Activated T-cell treated with anti-CD3 and anti-CD28 coated beads, Interleukin-2, amount 50 U/mL, for 24 hours (primary cell): ENCODE measurements at regions not wholly inside any gene's neighbourhood (a gene's known extent, or its start where the extent isn't known, plus 50 kb on each side); places are given as distances from the start of the nearest gene placed in this dataset.

Experiments
- DNase-seq: peaks from one replicate; pipeline ENCODE4 v3.0.0-alpha.2; 2020
- H3K27ac Mint-ChIP-seq: 2 replicates; pipeline ENCODE4 v1.8.0; 2020; ENCODE audit warnings: mild to moderate bottlenecking, mixed read lengths
- H3K27me3 Mint-ChIP-seq: 2 replicates; pipeline ENCODE4 v1.8.0; 2020; ENCODE audit warnings: mixed read lengths
- H3K36me3 Mint-ChIP-seq: 2 replicates; pipeline ENCODE4 v1.8.0; 2020; ENCODE audit warnings: low read depth, mixed read lengths
- H3K4me1 Mint-ChIP-seq: 2 replicates; pipeline ENCODE4 v1.8.0; 2020; ENCODE audit warnings: low read depth, mixed read lengths
- H3K4me3 Mint-ChIP-seq: 2 replicates; pipeline ENCODE4 v1.8.0; 2020; ENCODE audit warnings: mild to moderate bottlenecking, moderate library complexity, mixed read lengths
- H3K9me3 Mint-ChIP-seq: 2 replicates; pipeline ENCODE4 v1.8.0; 2020; ENCODE audit warnings: mixed read lengths

GRCh38 chr1:228863776-228864175, 128.5 kb downstream of the RHOU start:
- Mint-ChIP-seq H3K27ac (no peak overlapping the region), H3K4me3 (no peak overlapping the region), H3K36me3 (no peaks in the 10 kb centered on the region), H3K27me3 (peaks cover 5% of the 10 kb centered on the region), H3K4me1 (peaks cover 29% of the 10 kb centered on the region), H3K9me3 (no peaks in the 10 kb centered on the region)
- DNase-seq, result no peak

DNA sequence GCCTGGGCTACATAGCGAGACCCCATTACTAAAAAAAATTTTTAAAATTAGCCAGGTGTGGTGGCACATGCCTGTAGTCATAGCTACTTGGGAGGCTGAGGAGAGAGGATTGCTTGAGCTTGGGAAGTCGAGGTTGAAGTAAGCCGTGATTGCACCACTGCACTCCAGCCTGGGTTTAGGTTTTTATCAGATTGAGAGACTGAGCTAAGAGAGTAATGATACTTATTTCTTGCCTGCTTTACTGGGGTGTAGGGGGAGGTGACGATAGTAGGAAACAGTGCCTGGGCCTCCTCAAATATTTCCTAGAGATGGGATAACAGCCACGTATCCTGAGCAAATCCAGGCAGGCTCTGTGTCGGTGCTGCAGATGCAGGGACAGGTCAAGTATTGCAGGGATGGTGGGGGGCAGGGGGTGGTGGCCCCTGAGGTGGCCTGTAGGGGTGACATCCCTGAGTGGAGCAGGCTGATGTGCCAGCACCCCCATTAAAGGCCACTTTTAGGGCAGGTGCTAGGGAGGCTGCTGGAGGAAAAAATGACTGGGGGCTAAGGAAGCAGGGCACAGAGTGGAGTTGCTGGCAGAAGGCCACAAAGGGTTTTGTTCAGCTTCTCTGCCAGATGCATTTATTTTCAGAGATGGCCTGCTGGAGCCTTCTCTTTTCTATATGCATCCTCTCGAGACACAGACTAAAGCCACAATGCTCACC, 130.5 kb downstream of the RHOU start:
- Mint-ChIP-seq H3K9me3 (no peaks in the 10 kb centered on the region), H3K36me3 (no peaks in the 10 kb centered on the region), H3K27ac (no peak overlapping the region), H3K27me3 (no peaks in the 10 kb centered on the region), H3K4me3 (no peak overlapping the region), H3K4me1 (peaks cover 29% of the 10 kb centered on the region)
- no peak for DNase-seq

- no peak for DNase-seq
- no peaks in the 10 kb centered on the region for H3K36me3 Mint-ChIP-seq
- no peaks in the 10 kb centered on the region for H3K9me3 Mint-ChIP-seq
- H3K27ac Mint-ChIP-seq, result no peak overlapping the region
- H3K4me1 Mint-ChIP-seq, result peaks cover 23% of the 10 kb centered on the region
- no peak overlapping the region for H3K4me3 Mint-ChIP-seq
- H3K27me3 Mint-ChIP-seq, result no peaks in the 10 kb centered on the region
Measured at GRCh38 chr1:228866468-228866867, 131.2 kb downstream of the RHOU start.

DNA sequence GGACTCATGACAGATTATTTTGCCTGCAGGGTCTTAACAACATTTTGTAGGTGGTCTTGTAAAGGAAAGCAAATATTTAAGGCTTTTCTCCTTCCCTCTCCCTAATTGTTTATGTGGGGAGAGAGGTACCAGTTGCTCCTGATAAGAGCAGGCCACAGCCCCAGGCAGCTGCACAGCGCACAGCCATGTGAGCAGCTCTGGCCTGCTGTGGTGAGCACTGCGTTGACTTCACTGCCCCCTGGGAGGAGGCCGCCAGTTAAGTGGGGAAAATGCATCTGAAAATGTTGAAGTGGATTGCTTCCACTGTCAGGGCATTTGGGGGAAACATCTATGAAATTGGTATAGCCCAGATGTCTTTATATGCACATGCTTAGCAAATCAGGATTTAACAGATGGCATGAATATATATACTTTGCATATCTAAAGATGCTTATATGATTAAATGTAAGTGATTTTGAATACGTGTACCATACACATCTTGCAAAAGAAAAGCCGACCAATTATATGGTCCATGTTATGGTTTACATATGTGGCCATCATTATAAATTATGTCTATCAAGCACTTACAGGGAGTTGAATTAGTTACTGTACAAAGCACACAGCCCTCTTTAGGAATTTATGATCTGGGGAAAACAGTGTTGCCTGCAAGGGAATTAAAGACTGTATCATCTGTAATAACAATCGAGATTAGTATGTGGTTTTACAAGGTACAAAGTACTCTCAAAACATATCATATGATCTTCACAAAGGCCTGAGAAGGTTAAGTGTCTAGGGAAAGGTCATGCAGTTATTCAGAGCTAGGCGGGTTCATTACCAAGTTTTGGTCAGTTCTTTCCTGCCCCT, 132.1 kb downstream of the RHOU start:
- Mint-ChIP-seq H3K27ac (no peak overlapping the region), H3K4me1 (peaks cover 17% of the 10 kb centered on the region), H3K4me3 (no peak overlapping the region), H3K9me3 (no peaks in the 10 kb centered on the region), H3K36me3 (no peaks in the 10 kb centered on the region), H3K27me3 (no peaks in the 10 kb centered on the region)
- DNase-seq, result no peak

DNA sequence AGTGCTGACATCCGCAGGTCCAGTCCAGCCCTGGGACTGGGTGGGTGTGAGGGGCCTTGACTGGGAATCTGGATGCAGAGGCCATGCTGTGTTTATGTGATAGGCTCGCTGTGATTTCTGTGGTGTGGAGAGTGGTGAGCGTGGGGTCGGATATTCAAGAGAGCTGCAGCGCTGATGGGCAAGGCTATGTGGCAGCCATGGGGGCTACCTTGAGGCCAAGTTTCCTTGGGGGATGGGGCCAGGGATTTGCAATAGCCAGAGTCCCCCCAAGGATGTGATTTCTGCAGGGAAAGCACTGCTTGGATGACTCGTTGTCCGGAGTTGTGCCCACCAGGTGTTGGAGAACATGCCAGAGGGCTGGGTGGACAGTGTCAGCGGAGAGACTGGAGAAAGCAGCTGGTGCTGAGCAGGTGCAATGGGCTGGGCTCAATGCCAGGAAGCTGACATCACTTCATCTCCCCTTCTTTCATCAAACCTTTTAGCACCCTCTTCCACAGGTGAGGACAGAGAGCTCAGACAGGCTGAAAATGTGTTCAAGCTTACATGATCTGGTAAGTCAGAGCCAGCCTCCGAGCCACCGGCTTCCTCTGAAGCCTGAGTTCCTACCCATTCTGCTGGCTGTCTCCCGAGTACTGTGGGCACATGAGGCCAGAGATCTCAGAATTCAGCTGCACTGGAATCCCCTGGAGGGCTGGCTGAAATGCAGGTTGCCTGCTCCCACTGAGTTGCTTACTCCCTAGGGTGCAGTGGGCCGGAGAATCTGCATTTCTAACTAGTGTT, 132.9 kb downstream of the RHOU start:
- H3K9me3 Mint-ChIP-seq, result no peaks in the 10 kb centered on the region
- no peaks in the 10 kb centered on the region for H3K36me3 Mint-ChIP-seq
- H3K4me3 Mint-ChIP-seq, result no peak overlapping the region
- no peaks in the 10 kb centered on the region for H3K27me3 Mint-ChIP-seq
- DNase-seq, result no peak
- peaks cover 15% of the 10 kb centered on the region for H3K4me1 Mint-ChIP-seq
- no peak overlapping the region for H3K27ac Mint-ChIP-seq

- no peak overlapping the region for H3K4me3 Mint-ChIP-seq
- no peak for DNase-seq
- peaks cover 9% of the 10 kb centered on the region for H3K4me1 Mint-ChIP-seq
- H3K36me3 Mint-ChIP-seq, result no peaks in the 10 kb centered on the region
- no peak overlapping the region for H3K27ac Mint-ChIP-seq
- no peaks in the 10 kb centered on the region for H3K27me3 Mint-ChIP-seq
- no peaks in the 10 kb centered on the region for H3K9me3 Mint-ChIP-seq
Measured at GRCh38 chr1:228868731-228869024, 133.4 kb downstream of the RHOU start.

DNA sequence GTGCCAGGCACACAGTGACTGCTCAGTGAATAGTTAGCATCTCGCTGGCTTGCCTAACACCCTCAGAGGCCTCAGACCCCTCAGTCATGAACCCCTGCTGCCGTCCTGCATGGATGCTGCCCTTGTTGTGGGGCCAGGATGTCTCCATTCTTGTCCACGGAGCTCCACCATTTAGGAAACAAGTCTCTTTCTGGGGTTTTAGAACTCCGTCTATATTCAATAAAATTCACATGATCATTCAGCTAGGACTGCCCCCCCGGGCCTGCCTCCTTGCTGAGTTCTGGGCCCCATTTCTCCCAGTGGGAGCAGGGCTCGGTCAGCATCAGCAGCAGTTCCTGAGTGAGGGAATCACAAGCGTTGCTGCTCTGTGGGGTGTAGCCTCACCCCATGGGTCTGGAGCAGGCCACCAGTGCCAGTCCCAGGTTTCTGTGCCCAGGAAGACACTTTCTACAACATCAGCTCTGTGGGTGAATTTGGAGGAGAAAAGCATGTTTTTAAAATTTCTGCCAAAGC, 134.1 kb downstream of the RHOU start:
- Mint-ChIP-seq H3K27ac (no peak overlapping the region), H3K4me1 (peaks cover 3% of the 10 kb centered on the region), H3K4me3 (no peak overlapping the region), H3K27me3 (no peaks in the 10 kb centered on the region), H3K36me3 (no peaks in the 10 kb centered on the region), H3K9me3 (no peaks in the 10 kb centered on the region)
- DNase-seq, result no peak

DNA sequence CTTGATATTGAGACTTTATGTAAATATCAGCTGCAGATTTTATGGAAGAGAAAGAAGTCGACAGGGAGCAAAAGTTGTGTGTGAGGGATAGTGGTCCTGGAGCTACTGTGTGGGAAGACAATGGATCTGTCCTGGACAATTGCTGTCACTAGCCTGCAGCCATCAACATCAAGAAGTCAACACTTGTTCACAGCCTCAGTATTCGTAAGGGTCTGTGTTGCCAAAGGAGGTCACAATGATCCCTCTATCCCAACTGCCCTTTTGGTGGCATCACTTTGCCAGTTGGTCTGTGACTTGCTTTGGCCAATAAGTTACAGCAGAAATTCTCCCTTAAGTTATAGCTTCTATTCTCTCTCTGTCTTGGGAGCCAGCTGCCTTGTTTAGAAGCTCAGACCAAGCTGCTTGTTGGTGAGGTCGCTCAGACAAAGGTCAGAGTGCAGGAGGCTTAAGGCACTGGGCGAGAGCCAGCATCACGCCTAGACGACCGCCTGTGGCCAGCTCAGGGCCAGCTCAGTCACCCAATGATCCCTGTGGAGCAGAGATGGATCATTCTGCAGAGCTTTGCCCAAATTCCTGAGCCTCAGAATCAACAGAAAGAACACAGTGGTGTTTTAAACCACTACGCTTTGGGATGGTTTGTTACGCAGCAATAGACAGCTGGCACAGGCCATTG, 134.9 kb downstream of the RHOU start:
- no peak for DNase-seq
- H3K36me3 Mint-ChIP-seq, result no peaks in the 10 kb centered on the region
- H3K9me3 Mint-ChIP-seq, result no peaks in the 10 kb centered on the region
- no peak overlapping the region for H3K4me3 Mint-ChIP-seq
- H3K27me3 Mint-ChIP-seq, result no peaks in the 10 kb centered on the region
- H3K27ac Mint-ChIP-seq, result no peak overlapping the region
- no peaks in the 10 kb centered on the region for H3K4me1 Mint-ChIP-seq

DNA sequence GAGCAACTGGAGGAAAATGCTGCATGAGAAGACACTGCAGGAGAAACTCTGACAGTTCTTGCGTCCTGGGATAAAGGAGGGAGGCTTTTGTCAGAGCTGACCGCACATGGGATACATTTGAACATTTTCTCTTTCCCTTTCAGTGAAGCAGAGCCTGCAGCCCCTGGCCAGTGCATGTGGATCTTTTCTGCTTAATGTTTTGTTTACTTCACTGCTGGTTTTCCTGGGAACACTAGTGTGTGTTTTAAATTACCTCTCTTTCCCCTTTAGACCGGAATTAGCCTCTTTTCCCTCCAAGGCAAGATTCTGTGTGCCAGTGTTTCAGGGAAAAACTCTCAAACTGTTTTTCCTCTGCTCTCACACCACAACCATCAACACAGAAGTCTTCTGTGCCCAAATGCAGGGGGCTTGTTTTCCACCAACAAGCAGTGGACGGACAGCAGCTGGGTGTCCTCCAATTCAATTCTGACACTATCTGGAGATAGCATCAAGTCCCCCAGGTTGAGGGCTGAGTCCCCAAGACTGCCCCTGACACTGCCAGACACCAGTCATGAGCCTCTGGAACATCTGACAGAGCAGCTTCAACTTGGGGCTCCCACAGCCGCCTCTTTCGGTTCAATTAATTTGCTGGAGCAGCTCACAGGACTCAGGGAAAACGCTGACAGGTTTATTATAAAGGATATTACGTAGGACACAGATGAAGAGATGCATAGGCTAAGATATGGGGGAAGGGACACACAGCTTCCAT, 136.2 kb downstream of the RHOU start:
- Mint-ChIP-seq H3K27me3 (no peaks in the 10 kb centered on the region), H3K36me3 (no peaks in the 10 kb centered on the region), H3K9me3 (no peaks in the 10 kb centered on the region), H3K4me1 (no peaks in the 10 kb centered on the region), H3K4me3 (no peak overlapping the region), H3K27ac (no peak overlapping the region)
- no peak for DNase-seq

DNA sequence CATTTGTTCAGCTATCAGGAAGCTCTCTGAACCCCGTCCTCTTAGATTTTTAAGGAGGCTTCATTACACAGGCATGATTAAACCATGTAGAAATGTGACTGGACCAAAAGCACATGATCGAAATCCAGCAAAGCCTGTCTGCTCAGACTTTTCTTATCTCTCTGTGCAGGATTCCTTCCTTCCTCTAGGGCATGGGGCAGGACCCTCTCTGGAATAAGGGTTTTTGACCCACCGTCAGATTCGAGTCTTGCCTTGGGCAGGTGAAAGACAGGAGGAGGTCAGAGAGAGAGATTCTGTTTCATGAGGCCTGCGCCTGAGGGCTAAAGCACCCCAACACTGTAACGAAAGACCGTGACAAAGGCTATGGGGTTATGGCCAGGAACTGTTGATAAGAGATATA, 136.8 kb downstream of the RHOU start:
- H3K27ac Mint-ChIP-seq, result no peak overlapping the region
- no peaks in the 10 kb centered on the region for H3K4me1 Mint-ChIP-seq
- no peaks in the 10 kb centered on the region for H3K36me3 Mint-ChIP-seq
- no peak overlapping the region for H3K4me3 Mint-ChIP-seq
- H3K9me3 Mint-ChIP-seq, result no peaks in the 10 kb centered on the region
- no peaks in the 10 kb centered on the region for H3K27me3 Mint-ChIP-seq
- no peak for DNase-seq

GRCh38 chr1:228873709-228874108, 138.4 kb downstream of the RHOU start:
- no peak overlapping the region for H3K4me3 Mint-ChIP-seq
- H3K27ac Mint-ChIP-seq, result no peak overlapping the region
- no peaks in the 10 kb centered on the region for H3K4me1 Mint-ChIP-seq
- no peaks in the 10 kb centered on the region for H3K36me3 Mint-ChIP-seq
- H3K9me3 Mint-ChIP-seq, result no peaks in the 10 kb centered on the region
- DNase-seq, result no peak
- no peaks in the 10 kb centered on the region for H3K27me3 Mint-ChIP-seq

DNA sequence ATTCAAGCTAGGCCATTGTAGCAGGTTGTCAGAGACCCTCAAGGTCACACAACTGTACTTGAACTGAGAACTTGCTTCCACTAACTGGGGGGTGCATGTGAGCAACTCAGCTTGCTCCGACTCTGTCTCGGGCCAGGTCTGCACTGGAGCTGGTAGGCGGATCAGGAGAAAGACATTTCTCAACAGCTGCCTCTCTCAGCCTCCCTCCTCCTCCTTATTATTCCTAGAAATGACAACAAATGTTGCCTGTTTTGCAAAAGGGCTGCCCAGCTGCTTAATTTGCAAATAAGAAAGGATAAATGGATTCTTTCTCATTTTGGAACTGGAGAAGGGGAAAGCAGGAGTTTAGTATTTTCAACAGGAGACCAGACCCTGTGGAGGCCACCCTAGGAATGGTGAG, 140.5 kb downstream of the RHOU start:
- no peak overlapping the region for H3K27ac Mint-ChIP-seq

GRCh38 chr1:228876187-228876586, 140.9 kb downstream of the RHOU start:
- no peaks in the 10 kb centered on the region for H3K36me3 Mint-ChIP-seq
- H3K27me3 Mint-ChIP-seq, result no peaks in the 10 kb centered on the region
- H3K27ac Mint-ChIP-seq, result no peak overlapping the region
- no peaks in the 10 kb centered on the region for H3K9me3 Mint-ChIP-seq
- DNase-seq, result no peak
- H3K4me3 Mint-ChIP-seq, result no peak overlapping the region
- H3K4me1 Mint-ChIP-seq, result no peaks in the 10 kb centered on the region

More for the DNA sequence above, 140.5 kb downstream of the RHOU start:
- H3K9me3 Mint-ChIP-seq, result no peaks in the 10 kb centered on the region
- no peak for DNase-seq
- H3K36me3 Mint-ChIP-seq, result no peaks in the 10 kb centered on the region
- no peaks in the 10 kb centered on the region for H3K27me3 Mint-ChIP-seq
- no peaks in the 10 kb centered on the region for H3K4me1 Mint-ChIP-seq
- no peak overlapping the region for H3K4me3 Mint-ChIP-seq

- Mint-ChIP-seq H3K36me3 (no peaks in the 10 kb centered on the region), H3K4me3 (no peak overlapping the region), H3K4me1 (no peaks in the 10 kb centered on the region), H3K27ac (no peak overlapping the region), H3K27me3 (no peaks in the 10 kb centered on the region), H3K9me3 (no peaks in the 10 kb centered on the region)
- DNase-seq, result no peak
Measured at GRCh38 chr1:228879164-228879563, 143.9 kb downstream of the RHOU start.
